BJ (cell line): ENCODE measurements at regions not wholly inside any gene's neighbourhood (a gene's known extent, or its start where the extent isn't known, plus 50 kb on each side); places are given as distances from the start of the nearest gene placed in this dataset.

Experiments
- CTCF ChIA-PET: fragments of 350-600 bp; formaldehyde crosslinking; extraction: SDS; loops from one replicate; lab custom pipeline; 2021; ENCODE audit warnings: antibody characterized with exemption, inconsistent platforms; lab: Yijun Ruan, JAX
- POLR2A ChIA-PET: fragments of 300-600 bp; sonication (Branson Sonifier 250); formaldehyde crosslinking; extraction: SDS; loops from one replicate; lab custom pipeline; 2021; ENCODE audit warnings: antibody characterized with exemption; lab: Charles Lee
- DNase-seq: peaks from one replicate; pipeline ENCODE4 v3.0.0-alpha.2; 2011; ENCODE audit warnings: low read depth
- H3K27me3 ChIP-seq: 2 replicates; pipeline ENCODE4 v1.6.0; 2011; ENCODE audit warnings: low read length; ENCODE audit not compliant: control insufficient read depth, insufficient read depth
- H3K36me3 ChIP-seq: 2 replicates; pipeline ENCODE4 v1.5.1; 2011; ENCODE audit warnings: low read length; ENCODE audit not compliant: control insufficient read depth, insufficient read depth
- H3K4me3 ChIP-seq: 2 replicates; pipeline ENCODE4 v1.5.1; 2011; ENCODE audit warnings: low read depth, mild to moderate bottlenecking, control low read depth, low read length
- TF ChIP-seq, protein P1 (sequence below): IDR thresholded peaks from 2 replicates; pipeline ENCODE4 v1.5.1; 2011; ENCODE audit warnings: low read depth, mild to moderate bottlenecking, control low read depth, inconsistent platforms, low read length, moderate library complexity; ENCODE audit not compliant: insufficient read depth

DNA sequence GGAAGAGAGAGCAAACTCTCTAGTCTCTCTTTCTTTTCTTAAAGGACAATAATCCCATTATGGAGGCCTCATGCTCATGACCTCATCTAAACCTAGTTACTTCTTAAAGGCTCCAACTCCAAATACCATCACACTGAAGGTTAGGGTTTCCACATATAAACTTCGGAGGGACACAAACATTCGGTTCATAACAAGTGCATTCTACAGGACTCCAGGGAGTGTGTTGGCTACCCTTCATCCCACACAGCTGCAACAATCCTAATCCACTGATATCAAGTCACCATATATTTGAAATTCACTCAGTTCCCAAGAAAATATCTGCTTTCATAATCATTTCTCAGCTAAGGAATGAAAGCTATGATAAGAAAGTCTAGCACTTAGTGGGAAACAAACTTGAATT, 265.9 kb upstream of the PLEKHG7 start:
- no peak for DNase-seq
- H3K36me3 ChIP-seq = no peaks in the 10 kb centered on the region
- POLR2A ChIA-PET = no interaction called here
- CTCF ChIA-PET = no interaction called here
- H3K4me3 ChIP-seq = no peak overlapping the region
- no peaks in the 10 kb centered on the region for H3K27me3 ChIP-seq
- TF ChIP-seq, protein P1, sequence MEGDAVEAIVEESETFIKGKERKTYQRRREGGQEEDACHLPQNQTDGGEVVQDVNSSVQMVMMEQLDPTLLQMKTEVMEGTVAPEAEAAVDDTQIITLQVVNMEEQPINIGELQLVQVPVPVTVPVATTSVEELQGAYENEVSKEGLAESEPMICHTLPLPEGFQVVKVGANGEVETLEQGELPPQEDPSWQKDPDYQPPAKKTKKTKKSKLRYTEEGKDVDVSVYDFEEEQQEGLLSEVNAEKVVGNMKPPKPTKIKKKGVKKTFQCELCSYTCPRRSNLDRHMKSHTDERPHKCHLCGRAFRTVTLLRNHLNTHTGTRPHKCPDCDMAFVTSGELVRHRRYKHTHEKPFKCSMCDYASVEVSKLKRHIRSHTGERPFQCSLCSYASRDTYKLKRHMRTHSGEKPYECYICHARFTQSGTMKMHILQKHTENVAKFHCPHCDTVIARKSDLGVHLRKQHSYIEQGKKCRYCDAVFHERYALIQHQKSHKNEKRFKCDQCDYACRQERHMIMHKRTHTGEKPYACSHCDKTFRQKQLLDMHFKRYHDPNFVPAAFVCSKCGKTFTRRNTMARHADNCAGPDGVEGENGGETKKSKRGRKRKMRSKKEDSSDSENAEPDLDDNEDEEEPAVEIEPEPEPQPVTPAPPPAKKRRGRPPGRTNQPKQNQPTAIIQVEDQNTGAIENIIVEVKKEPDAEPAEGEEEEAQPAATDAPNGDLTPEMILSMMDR = no peak

- CTCF ChIA-PET = interaction anchor here (1.7 kb wide), 1 partner anchor 10 kb away, joined by 7 read pairs; no protein-coding TSS in a partner anchor
- POLR2A ChIA-PET = no interaction called here
- Histone ChIP-seq H3K27me3 (no peaks in the 10 kb centered on the region), H3K36me3 (no peaks in the 10 kb centered on the region), H3K4me3 (no peak overlapping the region)
- no peak for DNase-seq
- TF ChIP-seq, protein P1 = no peak
These were observed 268.2 kb upstream of the PLEKHG7 start for GRCh38 chr12:92434607-92435025.

DNA sequence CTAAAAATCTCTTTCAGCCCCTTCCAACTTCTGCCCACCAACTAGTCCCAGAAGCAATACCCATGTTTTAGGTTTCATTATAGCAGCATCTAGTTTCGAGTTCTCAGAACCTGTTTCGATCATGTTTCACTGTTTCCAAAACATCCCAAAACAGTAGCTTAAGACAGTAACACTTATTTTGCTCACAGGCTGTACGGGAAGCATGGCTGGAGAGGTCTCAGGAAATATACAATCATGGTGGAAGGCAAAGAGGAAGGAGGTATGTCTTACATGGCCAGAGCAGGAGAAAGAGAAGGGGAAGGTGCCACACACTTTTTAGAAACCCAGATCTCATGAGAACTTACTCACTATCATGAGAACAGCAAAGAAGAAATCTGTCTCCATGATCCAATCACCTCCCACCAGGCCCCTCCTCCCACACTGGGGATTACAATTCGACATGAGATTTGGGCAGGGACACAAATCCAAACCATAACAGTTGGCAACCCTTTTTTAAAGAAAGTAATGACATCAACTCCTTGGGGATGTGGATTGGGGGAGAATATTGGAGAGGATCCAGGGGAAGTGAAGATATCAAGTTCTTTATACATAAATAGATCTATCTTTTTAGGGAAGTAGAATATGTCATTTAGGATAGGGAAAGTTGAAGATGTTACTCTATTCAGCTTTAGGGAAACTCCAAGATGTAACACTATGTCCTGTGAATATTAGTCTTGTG, 269.9 kb upstream of the PLEKHG7 start:
- Histone ChIP-seq H3K4me3 (no peak overlapping the region), H3K27me3 (no peaks in the 10 kb centered on the region), H3K36me3 (no peaks in the 10 kb centered on the region)
- CTCF ChIA-PET = interaction anchor here (1.2 kb wide), 1 partner anchor 29 kb away, joined by 3 read pairs; no protein-coding TSS in a partner anchor
- TF ChIP-seq, protein P1 = no peak
- no peak for DNase-seq
- POLR2A ChIA-PET = no interaction called here

- ChIA-PET CTCF (no interaction called here), POLR2A (no interaction called here)
- Histone ChIP-seq H3K36me3 (no peaks in the 10 kb centered on the region), H3K27me3 (no peaks in the 10 kb centered on the region), H3K4me3 (no peak overlapping the region)
- DNase-seq = no peak
- TF ChIP-seq, protein P1 = no peak
These were observed 271.6 kb upstream of the PLEKHG7 start for GRCh38 chr12:92431146-92431545.

- ChIA-PET POLR2A (no interaction called here), CTCF (no interaction called here)
- TF ChIP-seq, protein P1 = no peak
- DNase-seq = no peak
- H3K36me3 ChIP-seq = no peaks in the 10 kb centered on the region
- H3K27me3 ChIP-seq = no peaks in the 10 kb centered on the region
- H3K4me3 ChIP-seq = no peak overlapping the region
These were observed 276.5 kb upstream of the PLEKHG7 start for GRCh38 chr12:92426332-92426731.
